Endothelial cell of umbilical vein (primary cell): ENCODE measurements at regions not wholly inside any gene's neighbourhood (a gene's known extent, or its start where the extent isn't known, plus 50 kb on each side); places are given as distances from the start of the nearest gene placed in this dataset.

Experiments used
- BruUV-seq: library from RNA; stranded (reverse); fragments of 400-500 nt; replicated peaks from 2 replicates; lab custom pipeline; 2021; lab: Mats Ljungman, UMichigan
- CTCF ChIA-PET: fragments of 300-600, 350-600 bp; sonication (Branson Sonifier 250); formaldehyde crosslinking; loops from one replicate; lab custom pipeline; 2021; ENCODE audit warnings: antibody characterized with exemption, inconsistent platforms; lab: Charles Lee
- POLR2A ChIA-PET: fragments of 300-600, 350-600 bp; sonication (Branson Sonifier 250); formaldehyde crosslinking; loops from one replicate; lab custom pipeline; 2021; ENCODE audit warnings: antibody characterized with exemption, inconsistent platforms; lab: Charles Lee
- DNase-seq: peaks from one replicate; pipeline ENCODE4 v3.0.0-alpha.2; 2011; ENCODE audit warnings: low read depth, low spot score
- FAIRE-seq: peaks from 2 replicates; lab custom pipeline; 2011; peaks lifted over from hg19 to GRCh38; lab: Jason Lieb, UNC
- H2AFZ ChIP-seq: 2 replicates; pipeline ENCODE4 v1.6.0; 2012; ENCODE audit warnings: low read depth, low read length, control low read depth, inconsistent platforms
- H3K27ac ChIP-seq: 2 replicates; pipeline ENCODE4 v1.5.1; 2011; ENCODE audit warnings: low read depth, mild to moderate bottlenecking, control low read depth, low read length, moderate library complexity; ENCODE audit not compliant: insufficient read depth
- H3K27me3 ChIP-seq, 2 experiments: 2 replicates each; pipeline versions ENCODE4 v1.6.0 to v1.6.1; 2011; ENCODE audit warnings: low read length in 2 of 2, mixed read lengths in 1 of 2; ENCODE audit not compliant: control insufficient read depth in 2 of 2, insufficient read depth in 2 of 2
- H3K36me3 ChIP-seq, 2 experiments: 2 replicates in 1 of 2; 3 replicates in 1 of 2; pipeline ENCODE4 v1.5.1; 2011; ENCODE audit warnings: low read length in 2 of 2, mild to moderate bottlenecking in 1 of 2, moderate library complexity in 1 of 2; ENCODE audit not compliant: control insufficient read depth in 2 of 2, insufficient read depth in 2 of 2; ENCODE audit errors: extremely low read depth in 1 of 2
- H3K4me1 ChIP-seq: 3 replicates; pipeline ENCODE4 v1.5.1; 2011; ENCODE audit warnings: mild to moderate bottlenecking, low read length; ENCODE audit not compliant: control insufficient read depth, insufficient read depth; ENCODE audit errors: extremely low read depth
- H3K4me2 ChIP-seq: 2 replicates; pipeline ENCODE4 v1.6.1; 2011; ENCODE audit warnings: low read length, control low read depth, mixed read lengths; ENCODE audit not compliant: insufficient read depth
- H3K4me3 ChIP-seq, 3 experiments: fragments of 200-600 bp in 1 of 3; sonication (generic), shearing (Covaris generic) in 1 of 3; replicated peaks in 1 of 3; 2 replicates each; pipeline ENCODE4 v1.5.1; 2011 to 2016; ENCODE audit warnings: control low read depth in 3 of 3, low read length in 3 of 3, mild to moderate bottlenecking in 2 of 3, inconsistent platforms in 1 of 3, low read depth in 1 of 3, moderate library complexity in 1 of 3; ENCODE audit not compliant: insufficient read depth in 1 of 3
- H3K79me2 ChIP-seq: 2 replicates; pipeline ENCODE4 v1.6.0; 2012; ENCODE audit warnings: low read length, inconsistent platforms; ENCODE audit not compliant: control insufficient read depth, insufficient read depth
- H3K9ac ChIP-seq: replicated peaks from 2 replicates; pipeline ENCODE3; 2011; ENCODE audit warnings: low read length, control low read depth; ENCODE audit not compliant: insufficient read depth; ENCODE audit errors: extremely low read depth
- H3K9me1 ChIP-seq: replicated peaks from 3 replicates; pipeline ENCODE4 v1.6.0; 2011; ENCODE audit warnings: mild to moderate bottlenecking, low read length; ENCODE audit not compliant: control insufficient read depth, insufficient read depth; ENCODE audit errors: extremely low read depth
- H3K9me3 ChIP-seq: replicated peaks from 2 replicates; pipeline ENCODE4 v1.5.1; 2012; ENCODE audit warnings: low read length, inconsistent platforms; ENCODE audit not compliant: control insufficient read depth, insufficient read depth
- H4K20me1 ChIP-seq: replicated peaks from 2 replicates; pipeline ENCODE3; 2011; ENCODE audit warnings: mild to moderate bottlenecking, low read length; ENCODE audit not compliant: control insufficient read depth, insufficient read depth; ENCODE audit errors: extremely low read depth
- CTCF ChIP-seq, 2 donors: IDR thresholded peaks; 1 replicate in 1 of 2; 2 replicates in 1 of 2; pipeline ENCODE4 v1.5.1; 2011; ENCODE audit warnings: low read length in 2 of 2, mild to moderate bottlenecking in 2 of 2, moderate library complexity in 2 of 2, control low read depth in 1 of 2, inconsistent platforms in 1 of 2, low read depth in 1 of 2; ENCODE audit not compliant: insufficient read depth in 1 of 2; ENCODE audit errors: extremely low read depth in 1 of 2
- EZH2 ChIP-seq: IDR thresholded peaks from 2 replicates; pipeline ENCODE4 v1.6.1; 2012; ENCODE audit warnings: borderline replicate concordance, low read depth, mild to moderate bottlenecking, moderate library complexity, low read length, inconsistent platforms; ENCODE audit not compliant: severe bottlenecking
- FOS ChIP-seq: IDR thresholded peaks from 2 replicates; pipeline ENCODE4 v1.6.1; 2011; ENCODE audit warnings: mild to moderate bottlenecking, low read length, moderate library complexity, borderline replicate concordance; ENCODE audit not compliant: insufficient read depth
- GATA2 ChIP-seq: IDR thresholded peaks from 2 replicates; pipeline ENCODE4 v1.7.0; 2011; ENCODE audit warnings: low read depth, mild to moderate bottlenecking, moderate library complexity, mixed read lengths, low read length; ENCODE audit not compliant: insufficient read length, insufficient read depth
- JUN ChIP-seq: IDR thresholded peaks from 2 replicates; pipeline ENCODE4 v1.6.1; 2011; ENCODE audit warnings: borderline replicate concordance, low read depth; ENCODE audit not compliant: insufficient read length, insufficient read depth
- MYC ChIP-seq: IDR thresholded peaks from one replicate; pipeline ENCODE4 v1.6.1; 2011; ENCODE audit warnings: mild to moderate bottlenecking, low read depth, low read length
- POLR2A ChIP-seq: IDR thresholded peaks from 2 replicates; pipeline ENCODE4 v1.6.1; 2012; ENCODE audit warnings: low read depth, mild to moderate bottlenecking, control low read depth, low read length
- POLR2AphosphoS5 ChIP-seq: IDR thresholded peaks from 2 replicates; pipeline ENCODE4 v1.6.1; 2012; ENCODE audit warnings: low read depth, mild to moderate bottlenecking, control low read depth, low read length, moderate library complexity; ENCODE audit not compliant: insufficient read depth
- dilution Hi-C: fragments of 300-500 bp; cut with MboI; formaldehyde crosslinking; loops from one replicate; pipeline ENCODE4 v1.15.0; 2019; ENCODE audit warnings: low sequenced_read_pairs; ENCODE audit not compliant: extremely low pct_ligation_motif_present
- intact Hi-C: fragments of 100-400 bp; cut with micrococcal nuclease; formaldehyde crosslinking; loops from one replicate; pipeline ENCODE4 v1.10.0; 2022
- TF ChIP-seq, protein P1 (sequence below): IDR thresholded peaks from 2 replicates; pipeline ENCODE4 v1.6.1; 2011; ENCODE audit not compliant: insufficient read depth, insufficient read length

DNA sequence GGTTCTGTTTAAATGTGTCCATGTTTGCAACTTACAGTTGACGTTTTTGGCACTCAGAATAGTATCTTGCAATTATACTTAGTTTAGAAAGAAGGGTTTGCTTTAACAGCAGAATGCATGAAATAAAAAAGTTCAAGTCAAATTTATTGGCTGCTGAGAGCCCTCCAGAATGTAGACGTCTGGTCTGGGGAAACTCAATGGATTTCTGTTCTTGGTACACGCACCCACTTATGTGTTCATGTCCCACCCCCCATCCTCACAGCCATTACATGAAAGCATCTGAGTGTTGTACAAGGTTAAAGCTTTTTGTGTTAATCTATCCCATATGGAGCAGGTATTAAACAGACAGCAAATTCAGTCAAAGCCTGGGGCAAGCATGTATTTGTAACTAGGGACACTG, 219.5 kb downstream of the SOX11 start:
- Histone ChIP-seq H3K27me3 (no peaks in the 10 kb centered on the region), H3K36me3 (no peaks in the 10 kb centered on the region), H3K4me2 (no peak overlapping the region), H3K27ac (no peak overlapping the region), H3K79me2 (no peaks in the 10 kb centered on the region), H2AFZ (no peak overlapping the region), H3K4me1 (no peaks in the 10 kb centered on the region), H3K9me1 (no peaks in the 10 kb centered on the region), H3K9me3 (no peaks in the 10 kb centered on the region), H3K4me3 (no peak overlapping the region), H4K20me1 (no peaks in the 10 kb centered on the region), H3K9ac (no peak overlapping the region)
- DNase-seq (no peak), FAIRE-seq (no peak)
- TF ChIP-seq EZH2 = no peak
- no peak for TF ChIP-seq CTCF (IDR thresholded peaks at IDR 0.05; ENCODE audit: extremely low read depth in 1 of 2, insufficient read depth in 1 of 2, low read depth in 1 of 2, low read length in 2 of 2)
- TF ChIP-seq JUN = no peak
- TF ChIP-seq POLR2A = no peak
- TF ChIP-seq, protein P1, sequence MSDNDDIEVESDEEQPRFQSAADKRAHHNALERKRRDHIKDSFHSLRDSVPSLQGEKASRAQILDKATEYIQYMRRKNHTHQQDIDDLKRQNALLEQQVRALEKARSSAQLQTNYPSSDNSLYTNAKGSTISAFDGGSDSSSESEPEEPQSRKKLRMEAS = no peak
- TF ChIP-seq POLR2AphosphoS5 = no peak
- no peak for TF ChIP-seq MYC
- no peak for TF ChIP-seq FOS
- TF ChIP-seq GATA2 = no peak
- intact Hi-C loops = no loop called here
- CTCF ChIA-PET = no interaction called here
- POLR2A ChIA-PET = no interaction called here
- dilution Hi-C loops = no loop called here
- BruUV-seq = no TSS peak
